Thyroid gland (tissue), 4 donors: ENCODE measurements at regions not wholly inside any gene's neighbourhood (a gene's known extent, or its start where the extent isn't known, plus 50 kb on each side); places are given as distances from the start of the nearest gene placed in this dataset.

Source experiments
- CTCF ChIP-seq, 6 experiments: fragments of 200-600 bp in 3 of 6; fragments of 450-650 bp in 3 of 6; sonication (generic) in 3 of 6; IDR thresholded peaks; one replicate each; pipeline ENCODE4 v1.5.1; 2016 to 2019; ENCODE audit warnings: antibody characterized with exemption in 6 of 6, mild to moderate bottlenecking in 2 of 6, inconsistent platforms in 1 of 6, moderate library complexity in 1 of 6
- POLR2A ChIP-seq, 2 donors: fragments of 450-650 bp; IDR thresholded peaks; one replicate each; pipeline ENCODE4 v1.6.1; 2017; ENCODE audit warnings: antibody characterized with exemption in 2 of 2, mild to moderate bottlenecking in 2 of 2, moderate library complexity in 1 of 2

DNA sequence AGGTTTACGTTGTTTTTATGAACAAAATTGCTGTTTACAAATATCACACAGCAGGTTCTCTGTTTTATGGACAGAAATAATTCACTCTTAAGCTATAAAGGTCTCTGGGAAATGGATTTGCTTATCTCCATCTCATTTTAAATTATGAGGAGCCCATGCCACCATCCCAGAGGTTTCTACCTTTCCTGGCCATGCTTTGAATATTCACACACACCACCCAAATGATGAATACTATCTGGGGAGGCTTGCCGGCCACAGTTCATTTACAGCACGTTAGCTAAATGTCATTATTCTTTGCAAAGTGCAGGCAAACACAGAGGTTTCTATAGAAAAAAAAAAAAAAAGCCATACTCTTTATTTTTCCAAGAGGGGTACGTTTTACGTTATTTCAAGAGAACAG lies 1446.7 kb downstream of the FAM181B start:
- TF ChIP-seq POLR2A (IDR thresholded peaks at IDR 0.05) (no peak), CTCF (IDR thresholded peaks at IDR 0.05) (no peak)
